H1 (cell line): ENCODE measurements at regions not wholly inside any gene's neighbourhood (a gene's known extent, or its start where the extent isn't known, plus 50 kb on each side); places are given as distances from the start of the nearest gene placed in this dataset.

Experiments used
- CTCF ChIA-PET: fragments of 300-600 bp; sonication (Branson Sonifier 250); formaldehyde crosslinking; loops from one replicate; lab custom pipeline; 2021; ENCODE audit not compliant: partially characterized antibody; lab: Charles Lee
- POLR2A ChIA-PET: fragments of 300-600 bp; sonication (Branson Sonifier 250); formaldehyde crosslinking; loops from one replicate; lab custom pipeline; 2021; ENCODE audit warnings: inconsistent platforms; ENCODE audit not compliant: partially characterized antibody; lab: Charles Lee
- DNase-seq, 2 experiments: peaks; one replicate each; pipeline versions ENCODE4 v3.0.0 to v3.0.0-alpha.2; 2010 to 2022; ENCODE audit warnings: low spot score in 2 of 2, low read depth in 1 of 2, mixed read lengths in 1 of 2
- FAIRE-seq: peaks from 2 replicates; lab custom pipeline; 2011; peaks lifted over from hg19 to GRCh38; lab: Jason Lieb, UNC
- H2AFZ ChIP-seq: 2 replicates; pipeline ENCODE4 v1.8.1; 2012; ENCODE audit warnings: low read length, inconsistent platforms
- H2AK5ac ChIP-seq: 2 replicates; pipeline ENCODE4 v1.6.1; 2013; ENCODE audit warnings: low read depth, low read length
- H2BK120ac ChIP-seq: replicated peaks from 2 replicates; pipeline ENCODE3; 2013; ENCODE audit warnings: low read depth, low read length, inconsistent platforms
- H2BK12ac ChIP-seq: 2 replicates; pipeline ENCODE4 v1.6.1; 2013; ENCODE audit warnings: low read depth, low read length
- H2BK15ac ChIP-seq: 2 replicates; pipeline ENCODE4 v1.6.1; 2013; ENCODE audit warnings: low read length
- H2BK20ac ChIP-seq: 2 replicates; pipeline ENCODE4 v1.6.1; 2013; ENCODE audit warnings: low read length
- H2BK5ac ChIP-seq: 2 replicates; pipeline ENCODE4 v1.6.1; 2013; ENCODE audit warnings: low read depth, low read length
- H3K14ac ChIP-seq: 2 replicates; pipeline ENCODE4 v1.6.1; 2013; ENCODE audit warnings: inconsistent platforms; ENCODE audit not compliant: insufficient read length
- H3K18ac ChIP-seq: 2 replicates; pipeline ENCODE4 v1.6.1; 2013; ENCODE audit warnings: low read length; ENCODE audit errors: extremely low read depth
- H3K23ac ChIP-seq: 2 replicates; pipeline ENCODE4 v1.6.1; 2013; ENCODE audit warnings: inconsistent platforms; ENCODE audit not compliant: insufficient read length
- H3K23me2 ChIP-seq: 2 replicates; pipeline ENCODE4 v1.6.1; 2013; ENCODE audit warnings: low read depth, low read length
- H3K27ac ChIP-seq: 2 replicates; pipeline ENCODE4 v1.6.1; 2011; ENCODE audit warnings: low read depth, low read length, inconsistent platforms
- H3K27me3 ChIP-seq, 4 experiments: replicated peaks in 1 of 4; 1 replicate in 1 of 4; 2 replicates in 3 of 4; pipeline versions ENCODE4 v1.6.1 to v1.8.1; 2011 to 2013; ENCODE audit warnings: low read length in 3 of 4, mild to moderate bottlenecking in 3 of 4, inconsistent platforms in 2 of 4, mixed read lengths in 2 of 4, moderate library complexity in 1 of 4; ENCODE audit not compliant: control insufficient read depth in 3 of 4, insufficient read depth in 3 of 4; ENCODE audit errors: extremely low read depth in 1 of 4
- H3K36me3 ChIP-seq, 4 experiments: 2 replicates each; pipeline versions ENCODE4 v1.6.1 to v1.8.1; 2011 to 2013; ENCODE audit warnings: mild to moderate bottlenecking in 4 of 4, low read length in 3 of 4, moderate library complexity in 2 of 4, control low read depth in 1 of 4, inconsistent platforms in 1 of 4; ENCODE audit not compliant: insufficient read depth in 4 of 4, control insufficient read depth in 2 of 4
- H3K4ac ChIP-seq: replicated peaks from 2 replicates; pipeline ENCODE3; 2013; ENCODE audit warnings: low read length, low read depth, mixed read lengths, inconsistent platforms; ENCODE audit not compliant: insufficient read length
- H3K4me1 ChIP-seq, 4 experiments: replicated peaks in 1 of 4; 1 replicate in 1 of 4; 2 replicates in 3 of 4; pipeline versions ENCODE4 v1.6.1 to v1.8.1; 2011 to 2013; ENCODE audit warnings: low read length in 3 of 4, inconsistent platforms in 2 of 4, mixed read lengths in 1 of 4; ENCODE audit not compliant: insufficient read depth in 4 of 4, control insufficient read depth in 3 of 4
- H3K4me2 ChIP-seq, 2 experiments: 2 replicates each; pipeline versions ENCODE4 v1.6.1 to v1.8.1; 2011 to 2013; ENCODE audit warnings: low read depth in 2 of 2, low read length in 2 of 2, control low read depth in 1 of 2, inconsistent platforms in 1 of 2, mild to moderate bottlenecking in 1 of 2; ENCODE audit not compliant: insufficient read depth in 1 of 2
- H3K4me3 ChIP-seq, 4 experiments: fragments of 200-600, 300-600 bp in 1 of 4; sonication (generic), shearing (Covaris generic), sonication (Bioruptor Twin) in 1 of 4; 2 replicates each; pipeline versions ENCODE4 v1.5.1 to v1.8.1; 2011 to 2016; ENCODE audit warnings: low read length in 4 of 4, low read depth in 3 of 4, control low read depth in 2 of 4, inconsistent platforms in 2 of 4, mild to moderate bottlenecking in 2 of 4, mixed read lengths in 1 of 4, moderate library complexity in 1 of 4; ENCODE audit not compliant: insufficient read depth in 2 of 4; ENCODE audit errors: extremely low read depth in 1 of 4
- H3K56ac ChIP-seq: replicated peaks from 2 replicates; pipeline ENCODE3; 2013; ENCODE audit warnings: low read depth, mild to moderate bottlenecking, mixed read lengths, low read length, inconsistent platforms; ENCODE audit not compliant: insufficient read length
- H3K79me1 ChIP-seq: 2 replicates; pipeline ENCODE4 v1.6.1; 2013; ENCODE audit warnings: low read depth, low read length, control low read depth
- H3K79me2 ChIP-seq, 2 experiments: 2 replicates each; pipeline versions ENCODE4 v1.6.1 to v1.8.1; 2012 to 2013; ENCODE audit warnings: low read length in 2 of 2, mild to moderate bottlenecking in 2 of 2, inconsistent platforms in 1 of 2; ENCODE audit not compliant: insufficient read depth in 2 of 2, control insufficient read depth in 1 of 2
- H3K9ac ChIP-seq, 4 experiments: replicated peaks in 1 of 4; 1 replicate in 1 of 4; 2 replicates in 3 of 4; pipeline versions ENCODE4 v1.6.1 to v1.8.1; 2011 to 2013; ENCODE audit warnings: low read depth in 3 of 4, low read length in 3 of 4, control low read depth in 2 of 4, mild to moderate bottlenecking in 2 of 4, moderate library complexity in 2 of 4, inconsistent platforms in 1 of 4; ENCODE audit errors: extremely low read depth in 1 of 4
- H3K9me3 ChIP-seq, 2 experiments: 2 replicates each; pipeline versions ENCODE4 v1.6.1 to v1.8.1; 2012 to 2013; ENCODE audit warnings: mild to moderate bottlenecking in 2 of 2, moderate library complexity in 2 of 2, control low read depth in 1 of 2, inconsistent platforms in 1 of 2, low read depth in 1 of 2, low read length in 1 of 2, mixed read lengths in 1 of 2; ENCODE audit not compliant: insufficient read depth in 2 of 2
- H4K20me1 ChIP-seq, 2 experiments: replicated peaks in 1 of 2; 2 replicates each; pipeline versions ENCODE3 to v1.8.1; 2011 to 2013; ENCODE audit warnings: inconsistent platforms in 2 of 2, low read length in 2 of 2, mild to moderate bottlenecking in 1 of 2; ENCODE audit not compliant: insufficient read depth in 2 of 2, control insufficient read depth in 1 of 2
- H4K5ac ChIP-seq: 2 replicates; pipeline ENCODE4 v1.6.1; 2013; ENCODE audit warnings: low read length, low read depth, mixed read lengths, inconsistent platforms; ENCODE audit not compliant: insufficient read length
- H4K8ac ChIP-seq: 2 replicates; pipeline ENCODE4 v1.8.0; 2013; ENCODE audit warnings: mild to moderate bottlenecking, moderate library complexity, low read length, inconsistent platforms; ENCODE audit not compliant: insufficient read depth; ENCODE audit errors: extremely low read depth
- H4K91ac ChIP-seq: replicated peaks from 2 replicates; pipeline ENCODE3; 2013; ENCODE audit warnings: low read length, mixed read lengths, inconsistent platforms; ENCODE audit not compliant: insufficient read length
- BCL11A ChIP-seq, 2 experiments: IDR thresholded peaks; one replicate each; pipeline ENCODE4 v1.6.1; 2011; ENCODE audit warnings: low read depth in 2 of 2, low read length in 2 of 2, mild to moderate bottlenecking in 2 of 2
- CEBPB ChIP-seq: IDR thresholded peaks from 2 replicates; pipeline ENCODE4 v1.6.1; 2012; ENCODE audit warnings: low read depth, low read length
- HDAC6 ChIP-seq: IDR thresholded peaks from one replicate; pipeline ENCODE4 v1.7.1; 2012; ENCODE audit warnings: low read depth, mild to moderate bottlenecking, inconsistent platforms, low read length, moderate library complexity
- JUN ChIP-seq: IDR thresholded peaks from 2 replicates; pipeline ENCODE4 v1.6.1; 2011; ENCODE audit warnings: low read depth, mild to moderate bottlenecking, improper control_type of control experiment, low read length
- POU5F1 ChIP-seq: IDR thresholded peaks from 2 replicates; pipeline ENCODE4 v1.6.1; 2011; ENCODE audit warnings: low read depth, mild to moderate bottlenecking, low read length, moderate library complexity
- RAD21 ChIP-seq, 2 experiments: IDR thresholded peaks in 1 of 2; conservative IDR thresholded peaks in 1 of 2; 2 replicates each; pipeline ENCODE4 v1.6.1; 2011; ENCODE audit warnings: low read depth in 2 of 2, low read length in 2 of 2, improper control_type of control experiment in 1 of 2, inconsistent platforms in 1 of 2, mild to moderate bottlenecking in 1 of 2, moderate library complexity in 1 of 2
- RNF2 ChIP-seq: fragments of 200-900, 300-1000 bp; sonication (generic); IDR thresholded peaks from 2 replicates; pipeline ENCODE4 v1.7.1; 2016; ENCODE audit warnings: borderline replicate concordance, low read depth, mild to moderate bottlenecking, antibody characterized with exemption, low read length; ENCODE audit not compliant: poor library complexity, severe bottlenecking; ENCODE audit errors: missing control alignments
- SAP30 ChIP-seq: fragments of 300-600 bp; sonication (generic); IDR thresholded peaks from 2 replicates; pipeline ENCODE4 v1.7.1; 2012; ENCODE audit warnings: low read length, moderate library complexity, mild to moderate bottlenecking, inconsistent platforms; ENCODE audit not compliant: insufficient read depth, insufficient replicate concordance
- SP1 ChIP-seq: IDR thresholded peaks from 2 replicates; pipeline ENCODE4 v1.6.1; 2011; ENCODE audit warnings: low read depth, low read length
- SRF ChIP-seq: IDR thresholded peaks from 2 replicates; pipeline ENCODE4 v1.6.1; 2011; ENCODE audit warnings: mild to moderate bottlenecking, low read depth, low read length, moderate library complexity
- TCF12 ChIP-seq: IDR thresholded peaks from 2 replicates; pipeline ENCODE4 v1.6.1; 2011; ENCODE audit warnings: low read depth, mild to moderate bottlenecking, low read length
- TEAD4 ChIP-seq: IDR thresholded peaks from 2 replicates; pipeline ENCODE4 v1.6.1; 2012; ENCODE audit warnings: low read depth, low read length, inconsistent platforms, mixed read lengths
- USF2 ChIP-seq: IDR thresholded peaks from 2 replicates; pipeline ENCODE4 v1.6.1; 2011; ENCODE audit warnings: low read length, improper control_type of control experiment
- WGBS, 2 experiments: shearing (Covaris generic) in 1 of 2; methylation state at CpG; one replicate each; pipeline versions ENCODE4 v1.1.6 to v1.1.7; 2013 to 2015; ENCODE audit warnings: low lambda C conversion rate in 2 of 2, mixed read lengths in 2 of 2, inconsistent platforms in 1 of 2, low coverage in 1 of 2, missing lambda C conversion rate in 1 of 2; ENCODE audit not compliant: insufficient replicate concordance in 2 of 2, insufficient coverage in 1 of 2, insufficient read length in 1 of 2; ENCODE audit errors: extremely low coverage in 1 of 2, missing lambda C conversion rate in 1 of 2; 5-methylcytosine and 5-hydroxymethylcytosine counted together

DNA sequence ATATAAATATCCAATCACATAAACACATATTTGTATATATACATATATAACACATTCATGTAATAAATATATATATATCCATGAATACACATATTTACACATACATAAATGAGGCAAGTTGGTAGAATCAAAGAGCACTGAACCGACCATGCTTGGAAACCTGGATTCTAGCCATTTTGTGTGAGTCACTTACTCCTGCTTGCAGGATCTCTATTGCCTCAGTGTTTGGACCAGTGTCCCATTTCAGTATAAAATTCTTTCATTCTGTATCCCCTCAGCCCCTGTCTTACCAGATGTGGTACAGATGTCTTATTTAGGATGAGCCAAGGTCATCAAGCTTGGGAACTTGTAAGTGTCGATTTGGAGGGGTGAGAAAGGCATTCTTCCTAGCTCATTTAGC lies 391.4 kb upstream of the FRG2C start:
- Histone ChIP-seq H3K4me2 (no peak overlapping the region), H3K4me1 (peaks cover 0 to 3% (median 0%) of the 10 kb centered on the region in 4 experiments; a peak in 1 of 7 replicates), H3K56ac (no peak overlapping the region), H2BK120ac (no peak overlapping the region), H3K23ac (no peak overlapping the region), H3K27me3 (no peaks in the 10 kb centered on the region), H4K91ac (no peak overlapping the region), H3K18ac (no peak overlapping the region), H2BK12ac (no peak overlapping the region), H3K23me2 (no peaks in the 10 kb centered on the region), H2AK5ac (no peak overlapping the region), H3K9ac (no peak overlapping the region), H3K79me2 (no peaks in the 10 kb centered on the region), H2BK15ac (no peak overlapping the region), H3K9me3 (no peaks in the 10 kb centered on the region), H2BK20ac (no peak overlapping the region), H3K79me1 (no peaks in the 10 kb centered on the region), H2BK5ac (no peak overlapping the region), H2AFZ (no peak overlapping the region), H3K4ac (no peak overlapping the region), H4K8ac (no peak overlapping the region), H4K20me1 (no peaks in the 10 kb centered on the region), H3K27ac (no peak overlapping the region), H3K4me3 (no peak overlapping the region), H3K36me3 (no peaks in the 10 kb centered on the region), H4K5ac (no peak overlapping the region), H3K14ac (no peak overlapping the region)
- ChIA-PET POLR2A (interaction anchor here (0.8 kb wide), 1 partner anchor 17 kb away, joined by 3 read pairs; no protein-coding TSS in a partner anchor), CTCF (interaction anchor here (0.6 to 2.5 kb wide), 6 partner anchors 9 to 1429 kb away, joined by 3 to 8 read pairs (median 3); no protein-coding TSS in a partner anchor)
- 85% methylated on average over 2 of the region's 2 CpGs; no CpG with 5 or more reads in 1 of the 2 experiments for WGBS, 2 experiments
- no peak for DNase-seq
- FAIRE-seq, result no peak
- no peak for TF ChIP-seq CEBPB
- TF ChIP-seq BCL11A (IDR thresholded peaks at IDR 0.05; ENCODE audit: low read depth in 2 of 2, low read length in 2 of 2), result no peak
- TF ChIP-seq SP1, result no peak
- no peak for TF ChIP-seq RNF2
- no peak for TF ChIP-seq POU5F1
- TF ChIP-seq SRF, result no peak
- TF ChIP-seq TCF12, result no peak
- TF ChIP-seq USF2, result no peak
- no peak for TF ChIP-seq SAP30
- no peak for TF ChIP-seq TEAD4
- TF ChIP-seq HDAC6, result no peak
- no peak for TF ChIP-seq JUN
- no peak for TF ChIP-seq RAD21 (IDR thresholded peaks at IDR 0.05 in 1 of 2, conservative IDR thresholded peaks at IDR 0.05 in 1 of 2; ENCODE audit: low read depth in 2 of 2, low read length in 2 of 2)
